Chondrocyte (in vitro differentiated cells): ENCODE measurements at regions not wholly inside any gene's neighbourhood (a gene's known extent, or its start where the extent isn't known, plus 50 kb on each side); places are given as distances from the start of the nearest gene placed in this dataset.
A peak's percentile ranks its signal among the peaks of the same experiment; 100 is the strongest.

ENCODE experiments used
- DNase-seq: peaks from one replicate; pipeline ENCODE4 v3.0.0; 2021; ENCODE audit warnings: mixed read lengths, low spot score
- H3K27ac Mint-ChIP-seq: one replicate; pipeline ENCODE4 v1.8.0; 2021; ENCODE audit warnings: mild to moderate bottlenecking, moderate library complexity, mixed read lengths; ENCODE audit not compliant: unreplicated experiment
- H3K27me3 Mint-ChIP-seq: 2 replicates; pipeline ENCODE4 v1.8.0; 2021; ENCODE audit warnings: low read depth, mixed read lengths
- H3K36me3 Mint-ChIP-seq: 2 replicates; pipeline ENCODE4 v1.8.0; 2021; ENCODE audit warnings: low read depth, mixed read lengths
- H3K4me1 Mint-ChIP-seq: 2 replicates; pipeline ENCODE4 v1.8.0; 2021; ENCODE audit warnings: low read depth, mild to moderate bottlenecking, mixed read lengths
- H3K4me3 Mint-ChIP-seq: one replicate; pipeline ENCODE4 v1.8.0; 2021; ENCODE audit warnings: mild to moderate bottlenecking, moderate library complexity, mixed read lengths; ENCODE audit not compliant: unreplicated experiment
- H3K9me3 Mint-ChIP-seq: 2 replicates; pipeline ENCODE4 v1.8.0; 2021; ENCODE audit warnings: low read depth, mixed read lengths
- TF ChIP-seq, protein P1 (sequence below): fragments of 200-600 bp; sonication (generic); IDR thresholded peaks from 2 replicates; pipeline ENCODE4 v1.5.0; 2021; ENCODE audit warnings: antibody characterized with exemption, mild to moderate bottlenecking, moderate library complexity

DNA sequence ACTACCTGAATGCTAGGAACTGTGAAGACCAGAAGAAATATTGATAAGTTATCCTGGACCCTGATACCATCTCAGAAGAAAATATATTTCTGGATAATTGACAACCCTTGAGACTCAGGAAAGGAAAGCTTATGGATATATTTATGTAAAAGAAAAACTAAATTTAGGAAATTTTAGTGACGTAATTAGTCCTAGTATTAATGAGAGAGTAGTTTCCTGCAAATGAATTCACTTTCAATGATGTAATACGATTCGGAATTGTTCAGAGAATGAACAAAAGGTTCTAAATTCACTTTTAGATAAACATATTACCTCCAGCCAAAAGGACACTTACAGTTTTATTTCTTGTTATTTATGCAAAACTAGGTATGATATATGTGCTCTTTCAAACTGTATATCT is 1120.1 kb upstream of the NCAM2 start:
- Mint-ChIP-seq H3K27me3 (no peaks in the 10 kb centered on the region), H3K4me1 (no peaks in the 10 kb centered on the region), H3K4me3 (no peak overlapping the region), H3K27ac (no peak overlapping the region), H3K9me3 (peaks cover 20% of the 10 kb centered on the region), H3K36me3 (no peaks in the 10 kb centered on the region)
- no peak for DNase-seq
- TF ChIP-seq, protein P1, sequence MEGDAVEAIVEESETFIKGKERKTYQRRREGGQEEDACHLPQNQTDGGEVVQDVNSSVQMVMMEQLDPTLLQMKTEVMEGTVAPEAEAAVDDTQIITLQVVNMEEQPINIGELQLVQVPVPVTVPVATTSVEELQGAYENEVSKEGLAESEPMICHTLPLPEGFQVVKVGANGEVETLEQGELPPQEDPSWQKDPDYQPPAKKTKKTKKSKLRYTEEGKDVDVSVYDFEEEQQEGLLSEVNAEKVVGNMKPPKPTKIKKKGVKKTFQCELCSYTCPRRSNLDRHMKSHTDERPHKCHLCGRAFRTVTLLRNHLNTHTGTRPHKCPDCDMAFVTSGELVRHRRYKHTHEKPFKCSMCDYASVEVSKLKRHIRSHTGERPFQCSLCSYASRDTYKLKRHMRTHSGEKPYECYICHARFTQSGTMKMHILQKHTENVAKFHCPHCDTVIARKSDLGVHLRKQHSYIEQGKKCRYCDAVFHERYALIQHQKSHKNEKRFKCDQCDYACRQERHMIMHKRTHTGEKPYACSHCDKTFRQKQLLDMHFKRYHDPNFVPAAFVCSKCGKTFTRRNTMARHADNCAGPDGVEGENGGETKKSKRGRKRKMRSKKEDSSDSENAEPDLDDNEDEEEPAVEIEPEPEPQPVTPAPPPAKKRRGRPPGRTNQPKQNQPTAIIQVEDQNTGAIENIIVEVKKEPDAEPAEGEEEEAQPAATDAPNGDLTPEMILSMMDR, result no peak

- H3K27ac Mint-ChIP-seq, result no peak overlapping the region
- no peaks in the 10 kb centered on the region for H3K27me3 Mint-ChIP-seq
- TF ChIP-seq, protein P1, result no peak
- H3K9me3 Mint-ChIP-seq, result peaks cover 6% of the 10 kb centered on the region
- H3K4me1 Mint-ChIP-seq, result no peaks in the 10 kb centered on the region
- DNase-seq, result no peak
- peaks cover 2% of the 10 kb centered on the region for H3K36me3 Mint-ChIP-seq
- H3K4me3 Mint-ChIP-seq, result no peak overlapping the region
Measured at GRCh38 chr21:19899645-19900044, 1098.6 kb upstream of the NCAM2 start.

- Mint-ChIP-seq H3K27me3 (no peaks in the 10 kb centered on the region), H3K9me3 (peaks cover 6% of the 10 kb centered on the region), H3K36me3 (peaks cover 2% of the 10 kb centered on the region), H3K4me1 (no peaks in the 10 kb centered on the region), H3K27ac (no peak overlapping the region), H3K4me3 (no peak overlapping the region)
- DNase-seq, result no peak
- TF ChIP-seq, protein P1, result no peak
Measured at GRCh38 chr21:19900149-19900548, 1098.1 kb upstream of the NCAM2 start.

- Mint-ChIP-seq H3K4me3 (no peak overlapping the region), H3K4me1 (no peaks in the 10 kb centered on the region), H3K27me3 (no peaks in the 10 kb centered on the region), H3K36me3 (no peaks in the 10 kb centered on the region), H3K9me3 (no peaks in the 10 kb centered on the region), H3K27ac (no peak overlapping the region)
- TF ChIP-seq, protein P1, result no peak
- DNase-seq, result no peak
Measured at GRCh38 chr21:19908390-19908789, 1089.8 kb upstream of the NCAM2 start.

DNA sequence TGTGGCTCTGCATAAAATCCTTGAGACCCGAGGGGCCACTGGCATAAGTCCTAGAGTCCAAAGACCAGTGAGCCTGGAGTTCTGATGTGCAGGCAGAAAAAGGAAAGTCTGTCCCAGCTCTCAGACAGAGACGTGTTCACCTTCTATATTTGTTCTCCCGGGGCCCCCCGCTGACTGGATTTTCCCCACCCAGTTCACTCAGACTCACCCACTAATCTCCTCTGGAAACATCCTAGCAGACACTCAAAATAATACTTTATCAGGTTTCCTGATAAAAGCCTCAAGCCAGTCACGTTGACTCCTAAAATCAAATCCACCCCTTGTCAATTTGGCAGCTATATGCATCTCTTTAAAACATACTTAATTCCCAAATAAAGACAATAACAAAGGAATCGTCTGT is 1084.2 kb upstream of the NCAM2 start:
- TF ChIP-seq, protein P1, result no peak
- Mint-ChIP-seq H3K4me1 (peaks cover 9% of the 10 kb centered on the region), H3K36me3 (no peaks in the 10 kb centered on the region), H3K27me3 (no peaks in the 10 kb centered on the region), H3K4me3 (no peak overlapping the region), H3K27ac (peak overlapping the region; percentile 57), H3K9me3 (no peaks in the 10 kb centered on the region)
- DNase-seq, result no peak
